HG02642 (cell line): ENCODE measurements at regions not wholly inside any gene's neighbourhood (a gene's known extent, or its start where the extent isn't known, plus 50 kb on each side); places are given as distances from the start of the nearest gene placed in this dataset.
A peak's percentile ranks its signal among the peaks of the same experiment; 100 is the strongest.

Source experiments
- ATAC-seq: cut with Tn5 transposase; IDR thresholded peaks from one replicate; pipeline ENCODE4 v1.9.1; 2021; ENCODE audit warnings: mild to moderate bottlenecking; ENCODE audit not compliant: unreplicated experiment, poor library complexity

GRCh38 chr12:72082986-72083820 lies 144.6 kb downstream of the TPH2 start:
- no peak for ATAC-seq

- ATAC-seq = no peak
Observed at GRCh38 chr12:72084061-72084460, 145.4 kb downstream of the TPH2 start.

GRCh38 chr12:72084880-72085279 lies 146.2 kb downstream of the TPH2 start:
- no peak for ATAC-seq

GRCh38 chr12:72089678-72090077 lies 151.0 kb downstream of the TPH2 start:
- ATAC-seq = no peak

GRCh38 chr12:72093424-72093823 lies 154.8 kb downstream of the TPH2 start:
- no peak for ATAC-seq

- ATAC-seq = no peak
Observed at GRCh38 chr12:72093930-72094329, 155.3 kb downstream of the TPH2 start.

- no peak for ATAC-seq
Observed at GRCh38 chr12:72094490-72094889, 155.8 kb downstream of the TPH2 start.

GRCh38 chr12:72095025-72095424 lies 156.4 kb downstream of the TPH2 start:
- no peak for ATAC-seq

GRCh38 chr12:72098622-72099021 lies 160.0 kb downstream of the TPH2 start:
- no peak for ATAC-seq

- no peak for ATAC-seq
Observed at GRCh38 chr12:72100854-72101253, 162.2 kb downstream of the TPH2 start.

GRCh38 chr12:72102150-72102549 lies 163.5 kb downstream of the TPH2 start:
- no peak for ATAC-seq

GRCh38 chr12:72105849-72106248 lies 166.3 kb upstream of the TRHDE start:
- ATAC-seq = no peak

- ATAC-seq = no peak
Observed at GRCh38 chr12:72110937-72111650, 161.1 kb upstream of the TRHDE start.

- ATAC-seq = no peak
Observed at GRCh38 chr12:72111706-72112105, 160.5 kb upstream of the TRHDE start.

GRCh38 chr12:72133497-72134055 lies 138.6 kb upstream of the TRHDE start:
- ATAC-seq = no peak

GRCh38 chr12:72134246-72135020 lies 137.7 kb upstream of the TRHDE start:
- ATAC-seq = no peak

GRCh38 chr12:72135021-72135301 lies 137.2 kb upstream of the TRHDE start:
- no peak for ATAC-seq

GRCh38 chr12:72136792-72137191 lies 135.4 kb upstream of the TRHDE start:
- ATAC-seq = no peak

GRCh38 chr12:72139411-72139810 lies 132.8 kb upstream of the TRHDE start:
- no peak for ATAC-seq

GRCh38 chr12:72141381-72141780 lies 130.8 kb upstream of the TRHDE start:
- ATAC-seq = peak; percentile 97

GRCh38 chr12:72144553-72144952 lies 127.6 kb upstream of the TRHDE start:
- no peak for ATAC-seq
